SU-DHL-6 (cell line): ENCODE measurements at regions not wholly inside any gene's neighbourhood (a gene's known extent, or its start where the extent isn't known, plus 50 kb on each side); places are given as distances from the start of the nearest gene placed in this dataset.

Experiments used
- EZH2phosphoT487 ChIP-seq: fragments of 200-600 bp; sonication (generic), shearing (Covaris generic); conservative IDR thresholded peaks from 2 replicates; pipeline ENCODE4 v1.6.1; 2018; ENCODE audit warnings: mild to moderate bottlenecking, antibody characterized with exemption, low read length, moderate library complexity, mixed read lengths
- TF ChIP-seq, protein P1 (sequence below): fragments of 200-600 bp; sonication (generic); IDR thresholded peaks from one replicate; pipeline ENCODE4 v1.5.1; 2017; ENCODE audit warnings: antibody characterized with exemption, mild to moderate bottlenecking, low read length, moderate library complexity; ENCODE audit not compliant: insufficient read depth, poor library complexity, severe bottlenecking

DNA sequence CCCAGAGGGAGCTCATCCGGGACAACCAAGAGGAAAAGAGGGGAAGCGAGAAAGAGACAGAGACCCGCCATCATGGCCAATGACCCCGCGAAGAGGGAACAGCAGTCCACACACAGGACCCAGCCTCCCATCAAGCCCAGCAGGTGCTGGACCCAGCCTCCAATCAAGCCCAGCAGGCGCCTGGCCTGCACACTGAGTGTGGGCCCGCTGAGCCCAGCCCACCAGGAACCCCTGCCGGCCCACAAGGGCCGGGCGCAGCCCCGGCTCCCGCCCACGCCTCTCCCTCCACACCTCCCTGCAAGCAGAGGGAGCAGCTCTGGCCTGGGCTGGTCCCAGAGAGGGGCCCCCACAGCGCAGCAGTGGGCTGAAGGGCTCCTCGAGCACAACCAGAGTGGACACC, 391.1 kb downstream of the IDS start:
- TF ChIP-seq EZH2phosphoT487: no peak
- TF ChIP-seq, protein P1, sequence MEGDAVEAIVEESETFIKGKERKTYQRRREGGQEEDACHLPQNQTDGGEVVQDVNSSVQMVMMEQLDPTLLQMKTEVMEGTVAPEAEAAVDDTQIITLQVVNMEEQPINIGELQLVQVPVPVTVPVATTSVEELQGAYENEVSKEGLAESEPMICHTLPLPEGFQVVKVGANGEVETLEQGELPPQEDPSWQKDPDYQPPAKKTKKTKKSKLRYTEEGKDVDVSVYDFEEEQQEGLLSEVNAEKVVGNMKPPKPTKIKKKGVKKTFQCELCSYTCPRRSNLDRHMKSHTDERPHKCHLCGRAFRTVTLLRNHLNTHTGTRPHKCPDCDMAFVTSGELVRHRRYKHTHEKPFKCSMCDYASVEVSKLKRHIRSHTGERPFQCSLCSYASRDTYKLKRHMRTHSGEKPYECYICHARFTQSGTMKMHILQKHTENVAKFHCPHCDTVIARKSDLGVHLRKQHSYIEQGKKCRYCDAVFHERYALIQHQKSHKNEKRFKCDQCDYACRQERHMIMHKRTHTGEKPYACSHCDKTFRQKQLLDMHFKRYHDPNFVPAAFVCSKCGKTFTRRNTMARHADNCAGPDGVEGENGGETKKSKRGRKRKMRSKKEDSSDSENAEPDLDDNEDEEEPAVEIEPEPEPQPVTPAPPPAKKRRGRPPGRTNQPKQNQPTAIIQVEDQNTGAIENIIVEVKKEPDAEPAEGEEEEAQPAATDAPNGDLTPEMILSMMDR: no peak
